ENCODE measurements at regions not wholly inside any gene's neighbourhood (a gene's known extent, or its start where the extent isn't known, plus 50 kb on each side); places are given as distances from the start of the nearest gene placed in this dataset.

GRCh38 chr5:142421228-142421617 is 96.4 kb upstream of the SPRY4 start:
- FAIRE-seq (no peak), DNase-seq (ENCODE audit: low read depth, low spot score) (peak; percentile 39)
- ChIA-PET CTCF (interaction anchor here (0.6 to 3.6 kb wide), 6 partner anchors 9 to 127 kb away, joined by 3 to 14 read pairs (median 4); partner anchors contain the start of gene SPRY4), POLR2A (no interaction called here)
- H3K27ac ChIP-seq (ENCODE audit: insufficient read depth, low read depth, low read length), result no peak overlapping the region
- peaks cover 38% of the 10 kb centered on the region for H3K4me1 ChIP-seq (ENCODE audit: control insufficient read depth, extremely low read depth, insufficient read depth, low read length)
- TF ChIP-seq GATA2 (IDR thresholded peaks at IDR 0.05; ENCODE audit: insufficient read depth, insufficient read length, low read depth, low read length) (peak; percentile 89), CTCF (IDR thresholded peaks at IDR 0.05; ENCODE audit: extremely low read depth in 1 of 2, insufficient read depth in 1 of 2, low read depth in 1 of 2, low read length in 2 of 2) (no peak)
- intact Hi-C loops (cut with micrococcal nuclease) (no loop called here), dilution Hi-C loops (cut with MboI; ENCODE audit: extremely low pct_ligation_motif_present, low sequenced_read_pairs) (no loop called here)
- BruUV-seq (replicated peaks), result no TSS peak
- H3K9me1 ChIP-seq (replicated peaks; ENCODE audit: control insufficient read depth, extremely low read depth, insufficient read depth, low read length), result no peaks in the 10 kb centered on the region
- H3K9me3 ChIP-seq (replicated peaks; ENCODE audit: control insufficient read depth, insufficient read depth, low read length), result no peaks in the 10 kb centered on the region
- H2AFZ ChIP-seq (ENCODE audit: low read depth, low read length), result peak overlapping the region; percentile 46
- no peak overlapping the region for H3K9ac ChIP-seq (replicated peaks; ENCODE audit: extremely low read depth, insufficient read depth, low read length)
- no peaks in the 10 kb centered on the region for H3K27me3 ChIP-seq (ENCODE audit: control insufficient read depth in 2 of 2, insufficient read depth in 2 of 2, low read length in 2 of 2)
- no peak overlapping the region for H3K4me2 ChIP-seq (ENCODE audit: insufficient read depth, low read length)
- no peaks in the 10 kb centered on the region for H3K36me3 ChIP-seq (ENCODE audit: control insufficient read depth in 2 of 2, extremely low read depth in 1 of 2, insufficient read depth in 2 of 2, low read length in 2 of 2)
- no peaks in the 10 kb centered on the region for H4K20me1 ChIP-seq (replicated peaks; ENCODE audit: control insufficient read depth, extremely low read depth, insufficient read depth, low read length)
- H3K79me2 ChIP-seq (ENCODE audit: control insufficient read depth, insufficient read depth, low read length), result no peaks in the 10 kb centered on the region
- no peak overlapping the region for H3K4me3 ChIP-seq (replicated peaks in 1 of 3; ENCODE audit: insufficient read depth in 1 of 3, low read depth in 1 of 3, low read length in 3 of 3)

- Histone ChIP-seq H4K20me1 (replicated peaks; ENCODE audit: control insufficient read depth, extremely low read depth, insufficient read depth, low read length) (no peaks in the 10 kb centered on the region), H2AFZ (ENCODE audit: low read depth, low read length) (no peak overlapping the region), H3K9me1 (replicated peaks; ENCODE audit: control insufficient read depth, extremely low read depth, insufficient read depth, low read length) (no peaks in the 10 kb centered on the region), H3K79me2 (ENCODE audit: control insufficient read depth, insufficient read depth, low read length) (no peaks in the 10 kb centered on the region), H3K27me3 (ENCODE audit: control insufficient read depth in 2 of 2, insufficient read depth in 2 of 2, low read length in 2 of 2) (no peaks in the 10 kb centered on the region), H3K27ac (ENCODE audit: insufficient read depth, low read depth, low read length) (no peak overlapping the region), H3K9ac (replicated peaks; ENCODE audit: extremely low read depth, insufficient read depth, low read length) (no peak overlapping the region), H3K4me2 (ENCODE audit: insufficient read depth, low read length) (no peak overlapping the region), H3K4me1 (ENCODE audit: control insufficient read depth, extremely low read depth, insufficient read depth, low read length) (peaks cover 33% of the 10 kb centered on the region), H3K36me3 (ENCODE audit: control insufficient read depth in 2 of 2, extremely low read depth in 1 of 2, insufficient read depth in 2 of 2, low read length in 2 of 2) (no peaks in the 10 kb centered on the region), H3K9me3 (replicated peaks; ENCODE audit: control insufficient read depth, insufficient read depth, low read length) (no peaks in the 10 kb centered on the region), H3K4me3 (replicated peaks in 1 of 3; ENCODE audit: insufficient read depth in 1 of 3, low read depth in 1 of 3, low read length in 3 of 3) (no peak overlapping the region)
- no peak for FAIRE-seq
- POLR2A ChIA-PET, result interaction anchor here (0.6 kb wide), 1 partner anchor 23 kb away, joined by 6 read pairs; no protein-coding TSS in a partner anchor
- no TSS peak for BruUV-seq (replicated peaks)
- CTCF ChIA-PET, result interaction anchor here (0.6 to 3.6 kb wide), 5 partner anchors 8 to 127 kb away, joined by 3 to 14 read pairs (median 3); partner anchors contain the start of gene SPRY4
- TF ChIP-seq EZH2 (IDR thresholded peaks at IDR 0.05; ENCODE audit: borderline replicate concordance, low read depth, low read length, severe bottlenecking) (no peak), CTCF (IDR thresholded peaks at IDR 0.05; ENCODE audit: extremely low read depth in 1 of 2, insufficient read depth in 1 of 2, low read depth in 1 of 2, low read length in 2 of 2) (no peak), MYC (IDR thresholded peaks at IDR 0.05; ENCODE audit: low read depth, low read length) (no peak), JUN (IDR thresholded peaks at IDR 0.05; ENCODE audit: borderline replicate concordance, insufficient read depth, insufficient read length, low read depth) (no peak), POLR2AphosphoS5 (IDR thresholded peaks at IDR 0.05; ENCODE audit: insufficient read depth, low read depth, low read length) (no peak), GATA2 (IDR thresholded peaks at IDR 0.05; ENCODE audit: insufficient read depth, insufficient read length, low read depth, low read length) (no peak)
- dilution Hi-C loops (cut with MboI; ENCODE audit: extremely low pct_ligation_motif_present, low sequenced_read_pairs) (no loop called here), intact Hi-C loops (cut with micrococcal nuclease) (no loop called here)
- DNase-seq (ENCODE audit: low read depth, low spot score), result no peak
Observed at GRCh38 chr5:142420561-142421227, 95.9 kb upstream of the SPRY4 start.
